ENCODE measurements at regions not wholly inside any gene's neighbourhood (a gene's known extent, or its start where the extent isn't known, plus 50 kb on each side); places are given as distances from the start of the nearest gene placed in this dataset.

- no peak for DNase-seq
Measured at GRCh38 chr14:98945611-98946570, 326.1 kb downstream of the BCL11B start.

DNA sequence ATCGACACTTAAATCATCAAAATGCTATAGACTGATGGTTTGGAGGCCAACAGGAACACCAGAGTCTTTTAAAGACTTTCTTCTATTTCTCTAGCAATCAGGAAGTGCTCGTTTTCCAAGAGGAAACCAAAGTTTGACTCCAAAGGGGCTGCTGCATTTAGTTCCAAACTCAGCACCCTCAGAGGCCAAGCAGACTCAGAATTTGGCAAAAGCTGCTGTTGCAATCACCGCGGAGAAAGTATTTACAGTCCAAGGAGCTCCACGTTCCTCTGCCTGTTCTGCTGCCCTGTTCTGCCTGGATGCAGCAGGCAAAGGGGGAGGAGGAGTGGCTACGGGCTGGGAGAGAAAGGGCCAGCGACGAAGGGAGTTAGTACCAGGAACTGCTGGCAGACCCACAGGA is 325.1 kb downstream of the BCL11B start:
- DNase-seq: no peak

DNA sequence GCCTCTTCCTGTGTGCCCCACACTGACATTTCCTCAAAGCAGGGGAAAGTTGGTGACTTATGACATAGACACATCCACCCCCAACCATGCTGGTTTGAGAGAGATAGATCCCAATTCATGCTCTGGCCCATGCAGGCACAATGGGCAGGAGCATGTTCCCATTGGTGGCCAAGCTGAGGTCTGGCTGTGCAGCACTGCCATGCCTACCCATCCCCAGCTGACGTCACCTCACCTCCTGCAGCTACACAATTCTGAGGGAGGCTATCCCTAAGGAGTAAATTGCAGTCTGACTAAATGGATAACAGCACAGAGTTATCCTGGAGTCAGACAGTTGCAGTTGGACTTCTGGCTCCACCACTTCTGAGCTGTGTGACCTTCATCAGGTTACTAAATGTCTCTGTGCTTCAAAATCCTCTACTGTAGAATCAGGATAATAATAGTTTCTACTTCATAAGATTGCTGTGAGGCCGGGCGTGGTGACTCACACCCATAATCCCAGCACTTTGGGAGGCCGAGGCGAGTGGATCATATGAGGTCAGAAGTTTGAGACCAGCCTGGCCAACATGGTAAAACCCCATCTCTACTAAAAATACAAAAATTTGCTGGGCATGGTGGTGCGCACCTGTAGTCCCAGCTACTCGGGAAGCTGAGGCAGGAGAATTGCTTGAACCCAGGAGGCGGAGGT is 323.9 kb downstream of the BCL11B start:
- DNase-seq: no peak

DNA sequence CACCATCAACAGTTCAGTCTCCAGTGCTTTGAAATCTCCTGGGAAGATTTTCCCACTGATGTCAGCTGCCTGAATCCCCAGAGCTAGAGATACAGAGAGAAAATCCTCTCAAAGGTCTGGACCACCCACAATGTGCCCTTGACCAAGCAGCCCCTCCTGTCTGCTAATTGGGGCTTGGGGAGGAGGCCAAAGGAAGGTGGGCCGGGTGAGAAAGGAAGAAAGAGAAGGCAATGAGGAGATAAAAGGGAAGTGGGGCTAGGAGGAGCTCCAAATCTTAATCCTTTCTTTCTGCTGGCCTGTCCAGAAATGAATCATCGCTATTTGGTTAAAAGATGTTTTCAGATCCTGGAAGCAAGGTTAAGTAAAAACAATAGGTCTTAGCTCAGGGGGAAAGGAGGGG is 322.9 kb downstream of the BCL11B start:
- no peak for DNase-seq

DNA sequence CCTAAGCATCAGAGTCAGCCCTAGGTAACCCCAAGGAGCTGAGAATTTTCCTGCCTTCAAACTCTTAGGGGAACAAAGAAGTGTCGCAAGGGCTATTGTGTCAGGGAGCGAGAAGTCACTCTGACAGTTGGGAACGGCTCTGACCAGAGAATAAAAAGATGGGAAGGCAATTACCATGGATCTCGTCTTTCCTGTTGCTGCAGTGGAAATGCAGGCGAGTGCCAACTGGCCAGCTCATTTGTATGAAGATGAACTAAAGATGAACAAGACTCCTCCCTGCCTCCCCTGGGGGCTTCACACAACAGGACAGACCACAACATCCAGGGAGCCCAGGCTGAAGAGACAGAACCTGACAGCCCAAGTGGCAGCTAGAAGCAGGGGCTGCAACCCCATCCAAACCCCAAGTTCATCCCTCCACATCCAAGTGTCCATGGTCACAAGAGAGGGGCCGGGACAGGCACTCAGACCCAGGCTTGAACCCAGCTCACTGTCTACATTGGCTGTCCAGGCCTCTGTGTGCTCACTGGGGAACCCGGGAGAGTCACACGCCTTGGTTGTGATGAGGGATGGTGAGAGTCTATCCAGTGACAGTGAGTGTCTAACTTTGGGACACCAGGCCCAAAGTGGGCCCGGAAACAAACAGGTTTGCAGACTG is 322.4 kb downstream of the BCL11B start:
- no peak for DNase-seq

GRCh38 chr14:98950353-98950895 is 321.6 kb downstream of the BCL11B start:
- no peak for DNase-seq

GRCh38 chr14:98951031-98951430 is 321.0 kb downstream of the BCL11B start:
- no peak for DNase-seq

GRCh38 chr14:98951521-98952152 is 320.4 kb downstream of the BCL11B start:
- DNase-seq: no peak

- DNase-seq: no peak
Measured at GRCh38 chr14:98952593-98953350, 319.2 kb downstream of the BCL11B start.

- DNase-seq: no peak
Measured at GRCh38 chr14:98953551-98954348, 318.2 kb downstream of the BCL11B start.

- DNase-seq: no peak
Measured at GRCh38 chr14:98954349-98955000, 317.5 kb downstream of the BCL11B start.

DNA sequence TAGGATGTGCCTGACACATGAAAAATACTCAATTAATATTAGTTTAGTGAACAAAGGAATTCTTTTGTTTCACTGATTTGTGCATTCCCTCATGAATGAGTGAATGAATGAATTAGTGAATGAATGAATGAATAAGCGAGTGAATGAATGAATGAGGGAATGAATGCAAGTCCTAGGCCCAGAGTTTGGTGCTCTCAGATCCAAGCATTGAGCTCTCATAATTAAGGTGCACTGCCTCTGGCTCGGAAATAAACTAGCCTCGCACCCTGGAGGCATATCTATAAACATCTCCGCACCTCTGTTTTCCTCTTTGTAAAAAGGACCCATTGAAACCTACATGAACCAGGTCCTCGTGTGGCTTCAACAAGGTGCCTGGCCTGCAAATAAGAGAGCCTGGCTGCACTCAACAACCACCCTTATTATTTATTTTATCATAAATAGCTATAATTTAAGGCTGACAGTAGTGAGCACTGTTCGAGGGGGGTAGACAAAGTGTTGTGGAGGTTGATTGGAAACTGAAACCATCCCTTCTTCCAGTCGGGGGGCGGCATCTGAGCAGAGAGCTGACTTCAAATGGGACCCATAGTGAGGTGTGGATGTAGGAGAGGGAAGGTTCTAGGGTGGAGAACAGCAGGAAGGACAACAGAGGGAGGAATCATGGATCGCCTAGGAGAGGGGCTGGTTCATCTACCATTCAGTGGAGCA is 316.8 kb downstream of the BCL11B start:
- DNase-seq: no peak

GRCh38 chr14:98955741-98956070 is 316.3 kb downstream of the BCL11B start:
- no peak for DNase-seq

DNA sequence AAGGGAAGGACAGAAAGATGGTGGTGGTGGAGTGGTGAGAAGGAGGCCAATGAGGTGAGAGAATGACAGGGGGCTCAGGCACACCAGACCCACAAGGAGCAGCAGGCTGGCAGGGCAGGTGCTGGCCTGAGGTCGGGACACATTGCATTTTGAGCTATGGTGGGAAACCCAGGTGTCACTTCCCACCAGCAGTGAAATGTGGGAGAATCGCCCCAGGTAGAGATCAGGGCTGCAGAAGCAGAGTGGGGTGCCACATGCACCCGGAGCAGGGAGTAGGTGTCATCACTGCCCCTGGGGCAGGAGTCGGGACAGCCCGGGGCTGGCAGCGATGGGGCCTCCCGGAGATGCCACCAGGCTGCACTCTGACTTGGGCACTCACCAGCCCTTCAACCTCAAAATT is 315.8 kb downstream of the BCL11B start:
- DNase-seq: no peak

GRCh38 chr14:98956661-98957060 is 315.3 kb downstream of the BCL11B start:
- DNase-seq: no peak

- DNase-seq: no peak
Measured at GRCh38 chr14:98957211-98958047, 314.6 kb downstream of the BCL11B start.

DNA sequence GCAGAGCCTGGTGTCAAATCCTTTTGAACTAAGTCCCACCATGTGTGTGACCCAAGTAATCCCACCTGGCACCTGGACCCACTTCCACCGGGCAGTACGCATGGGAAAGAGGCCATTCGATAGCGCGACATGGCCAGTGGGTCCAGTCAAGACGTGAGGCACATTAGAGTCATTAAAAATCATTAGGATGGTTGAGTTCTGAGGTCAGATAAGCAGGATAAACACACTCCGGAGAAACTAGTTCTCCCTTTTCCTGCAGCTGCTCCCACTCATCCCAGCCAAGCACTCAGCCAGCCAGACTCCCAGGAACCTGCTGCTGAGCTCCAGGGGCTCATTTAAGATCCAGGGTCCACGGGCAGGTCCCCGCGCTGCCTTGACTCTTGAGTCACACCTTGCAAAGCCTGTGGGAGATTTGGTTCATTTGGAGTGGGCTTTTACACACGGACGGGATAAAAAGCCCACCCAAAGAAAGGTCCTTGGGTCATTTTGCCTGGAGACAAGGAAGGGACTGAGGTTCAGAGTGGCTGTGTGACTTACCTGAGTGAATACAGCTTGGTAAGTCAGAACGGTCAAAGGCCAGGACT is 313.9 kb downstream of the BCL11B start:
- no peak for DNase-seq

DNA sequence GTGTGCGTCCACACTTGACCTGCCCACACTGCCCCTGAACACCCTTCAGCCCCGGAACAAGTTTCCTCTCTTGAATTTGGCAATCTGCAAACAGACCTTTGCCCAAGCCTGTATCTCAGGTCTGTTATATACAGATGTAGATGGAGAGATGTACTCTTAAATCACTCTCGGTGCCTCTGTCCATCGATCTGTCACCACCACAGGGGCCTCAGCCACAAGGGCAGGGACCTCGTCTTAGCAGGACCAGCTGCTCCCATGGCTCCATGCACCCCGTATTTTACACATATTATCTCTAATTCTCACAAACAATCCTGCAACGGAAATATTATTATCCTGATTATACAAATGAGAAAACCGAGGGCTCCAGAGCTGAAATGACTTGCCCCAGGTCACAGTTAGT is 313.4 kb downstream of the BCL11B start:
- no peak for DNase-seq

DNA sequence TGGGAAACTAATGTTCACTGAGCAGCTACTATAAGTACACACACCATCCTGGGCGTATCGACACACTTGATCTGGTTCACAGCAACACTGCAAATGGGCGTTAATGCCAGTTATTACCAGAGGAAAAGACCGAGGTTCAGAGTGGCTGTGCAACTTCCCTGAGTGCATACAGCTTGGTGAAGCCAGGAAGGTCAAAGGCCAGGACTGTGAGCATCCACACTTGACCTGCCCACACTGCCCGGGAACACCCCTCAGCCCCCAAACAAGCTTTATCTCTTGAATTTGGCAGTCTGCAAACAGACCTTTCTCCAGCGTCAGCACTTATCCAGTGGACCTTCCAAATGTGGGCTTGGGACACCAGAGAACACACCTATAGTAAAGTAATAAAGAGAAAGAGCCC is 312.6 kb downstream of the BCL11B start:
- no peak for DNase-seq
